Activated naive CD4-positive, alpha-beta T cell treated with anti-CD3 and anti-CD28 coated beads for 36 hours (primary cell): ENCODE measurements at regions not wholly inside any gene's neighbourhood (a gene's known extent, or its start where the extent isn't known, plus 50 kb on each side); places are given as distances from the start of the nearest gene placed in this dataset.

Experiments
- CTCF ChIA-PET: fragments of 350-600 bp; sonication (Branson Sonifier 250); formaldehyde crosslinking; loops from one replicate; lab custom pipeline; 2021; ENCODE audit warnings: antibody characterized with exemption; lab: Charles Lee
- DNase-seq: peaks from one replicate; pipeline ENCODE4 v3.0.0-alpha.2; 2020
- H3K27ac Mint-ChIP-seq: one replicate; pipeline ENCODE4 v1.8.0; 2021; ENCODE audit warnings: mild to moderate bottlenecking, mixed read lengths
- H3K27me3 Mint-ChIP-seq: one replicate; pipeline ENCODE4 v1.8.0; 2021; ENCODE audit warnings: low read depth, mixed read lengths
- H3K36me3 Mint-ChIP-seq: one replicate; pipeline ENCODE4 v1.8.0; 2021; ENCODE audit warnings: low read depth, mixed read lengths
- H3K4me1 Mint-ChIP-seq: one replicate; pipeline ENCODE4 v1.8.0; 2021; ENCODE audit warnings: low read depth, mixed read lengths
- H3K4me3 Mint-ChIP-seq: one replicate; pipeline ENCODE4 v1.8.0; 2021; ENCODE audit warnings: mild to moderate bottlenecking, moderate library complexity, mixed read lengths
- H3K9me3 Mint-ChIP-seq: one replicate; pipeline ENCODE4 v1.8.0; 2021; ENCODE audit warnings: mixed read lengths
- intact Hi-C: fragments of 100-400 bp; cut with micrococcal nuclease; formaldehyde crosslinking; loops from one replicate; pipeline ENCODE4 v1.15.1; 2023

DNA sequence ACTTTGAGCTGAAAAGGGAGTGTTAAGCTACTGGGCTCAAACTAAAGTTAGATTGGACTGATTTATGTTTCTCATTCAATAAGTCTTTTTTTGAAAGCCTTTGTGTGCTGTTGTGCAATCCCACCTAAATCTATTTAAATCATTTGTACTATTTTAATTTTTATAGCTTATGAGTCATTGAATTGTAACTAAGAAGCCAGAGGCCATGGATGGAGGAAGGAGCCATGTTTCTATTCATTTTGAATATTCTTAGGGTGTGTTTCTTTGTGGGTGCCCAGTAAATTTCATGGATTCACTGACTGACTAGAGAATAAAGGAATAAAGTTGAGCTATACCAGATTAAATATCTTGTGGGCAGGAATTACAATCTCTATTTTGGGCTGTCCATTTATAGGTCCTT lies 238.5 kb downstream of the KIF4B start:
- Mint-ChIP-seq H3K36me3 (no peaks in the 10 kb centered on the region), H3K4me3 (no peak overlapping the region), H3K4me1 (no peaks in the 10 kb centered on the region), H3K27ac (no peak overlapping the region), H3K27me3 (peaks cover 7% of the 10 kb centered on the region), H3K9me3 (no peaks in the 10 kb centered on the region)
- intact Hi-C loops, result no loop called here
- no peak for DNase-seq
- CTCF ChIA-PET, result no interaction called here

DNA sequence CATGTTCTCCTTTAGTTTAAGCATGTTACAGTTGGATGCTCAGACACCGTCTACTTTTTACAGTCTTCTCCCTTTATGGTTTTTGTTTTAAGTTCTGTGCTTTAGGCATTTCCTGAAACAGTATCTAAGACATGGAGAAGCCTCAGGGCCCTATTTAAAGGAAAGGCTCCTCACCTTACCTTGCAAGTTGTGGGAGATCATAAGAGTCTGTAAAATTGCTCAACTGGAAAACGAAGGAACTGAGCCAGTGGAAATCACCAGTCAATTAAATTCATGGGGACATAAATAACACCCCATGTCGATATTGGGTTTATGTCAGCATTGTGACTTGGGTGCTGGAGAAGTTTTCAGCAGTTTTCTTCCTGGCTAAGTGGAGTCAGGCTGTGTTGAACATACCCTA lies 239.2 kb downstream of the KIF4B start:
- CTCF ChIA-PET, result no interaction called here
- H3K4me3 Mint-ChIP-seq, result no peak overlapping the region
- H3K4me1 Mint-ChIP-seq, result no peaks in the 10 kb centered on the region
- H3K27ac Mint-ChIP-seq, result no peak overlapping the region
- intact Hi-C loops, result no loop called here
- DNase-seq, result no peak
- H3K27me3 Mint-ChIP-seq, result peaks cover 7% of the 10 kb centered on the region
- H3K36me3 Mint-ChIP-seq, result no peaks in the 10 kb centered on the region
- no peaks in the 10 kb centered on the region for H3K9me3 Mint-ChIP-seq

DNA sequence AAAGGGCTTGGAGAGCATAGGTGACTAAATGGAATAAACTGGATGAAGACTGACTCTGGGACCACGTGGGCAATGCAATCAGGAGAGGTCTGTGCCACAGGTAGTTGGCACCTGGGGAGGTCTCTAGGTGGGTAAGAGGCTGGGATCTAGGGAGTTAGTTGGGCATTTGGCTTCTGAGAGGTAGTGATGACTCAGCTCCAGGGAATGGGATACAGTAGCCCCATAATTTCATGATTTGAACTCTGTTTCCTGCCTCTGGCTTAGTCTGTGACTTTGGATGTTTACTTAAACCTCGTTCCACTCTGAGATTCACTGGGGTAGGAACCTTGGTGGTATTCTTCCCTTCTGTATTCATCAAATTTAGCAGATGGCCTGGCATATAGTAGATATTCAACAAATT lies 240.8 kb downstream of the KIF4B start:
- CTCF ChIA-PET, result no interaction called here
- H3K4me1 Mint-ChIP-seq, result no peaks in the 10 kb centered on the region
- H3K27ac Mint-ChIP-seq, result no peak overlapping the region
- H3K9me3 Mint-ChIP-seq, result no peaks in the 10 kb centered on the region
- intact Hi-C loops, result no loop called here
- peaks cover 7% of the 10 kb centered on the region for H3K27me3 Mint-ChIP-seq
- DNase-seq, result no peak
- H3K36me3 Mint-ChIP-seq, result no peaks in the 10 kb centered on the region
- H3K4me3 Mint-ChIP-seq, result no peak overlapping the region

DNA sequence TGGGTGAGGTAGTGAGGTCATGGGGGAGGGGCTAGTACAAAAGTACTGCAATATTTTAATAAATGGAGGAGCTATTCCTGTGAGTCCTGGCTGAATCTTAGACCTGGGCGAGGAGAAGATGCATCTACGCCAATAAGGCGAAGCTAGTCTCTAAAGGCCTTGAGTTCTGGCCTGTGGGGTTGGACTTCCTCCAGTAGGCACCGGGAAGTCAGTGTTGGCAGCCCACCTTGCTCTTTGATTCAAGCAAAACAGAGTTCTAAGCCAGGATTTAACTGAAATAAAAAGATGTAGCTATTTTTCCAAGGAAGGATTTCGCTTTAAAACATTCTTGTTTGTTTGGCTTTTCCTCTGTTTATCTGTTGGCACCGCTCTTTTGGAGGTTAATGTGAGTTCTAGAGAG lies 244.6 kb downstream of the KIF4B start:
- Mint-ChIP-seq H3K9me3 (no peaks in the 10 kb centered on the region), H3K4me3 (no peak overlapping the region), H3K36me3 (no peaks in the 10 kb centered on the region), H3K27ac (no peak overlapping the region), H3K4me1 (no peaks in the 10 kb centered on the region), H3K27me3 (peaks cover 5% of the 10 kb centered on the region)
- intact Hi-C loops, result no loop called here
- CTCF ChIA-PET, result no interaction called here
- DNase-seq, result no peak

DNA sequence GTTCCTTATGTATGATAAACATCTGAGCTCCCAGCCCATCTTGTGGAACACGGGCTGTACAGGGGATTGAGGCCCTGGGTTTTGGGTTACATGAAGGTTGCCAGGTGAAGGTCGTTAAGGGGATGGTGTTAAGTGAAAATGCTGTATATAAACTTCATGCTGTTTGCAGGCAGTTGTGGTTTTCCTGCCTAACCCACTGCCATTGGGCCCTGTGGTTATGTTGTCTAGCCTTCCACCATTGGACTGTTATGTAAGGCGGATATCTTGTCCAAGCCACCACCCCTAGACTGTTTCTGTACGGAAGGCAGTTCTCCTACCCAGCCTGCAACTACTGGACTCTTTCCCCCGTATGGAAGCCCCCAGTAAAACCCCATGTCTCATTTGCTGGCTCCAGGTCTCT lies 246.1 kb downstream of the KIF4B start:
- H3K4me3 Mint-ChIP-seq, result no peak overlapping the region
- no peak for DNase-seq
- no peaks in the 10 kb centered on the region for H3K4me1 Mint-ChIP-seq
- intact Hi-C loops, result loop anchor here (2.0 kb wide), 1 partner anchor 121 kb away; no protein-coding TSS in a partner anchor
- CTCF ChIA-PET, result no interaction called here
- no peak overlapping the region for H3K27ac Mint-ChIP-seq
- H3K27me3 Mint-ChIP-seq, result peaks cover 2% of the 10 kb centered on the region
- no peaks in the 10 kb centered on the region for H3K9me3 Mint-ChIP-seq
- H3K36me3 Mint-ChIP-seq, result no peaks in the 10 kb centered on the region

DNA sequence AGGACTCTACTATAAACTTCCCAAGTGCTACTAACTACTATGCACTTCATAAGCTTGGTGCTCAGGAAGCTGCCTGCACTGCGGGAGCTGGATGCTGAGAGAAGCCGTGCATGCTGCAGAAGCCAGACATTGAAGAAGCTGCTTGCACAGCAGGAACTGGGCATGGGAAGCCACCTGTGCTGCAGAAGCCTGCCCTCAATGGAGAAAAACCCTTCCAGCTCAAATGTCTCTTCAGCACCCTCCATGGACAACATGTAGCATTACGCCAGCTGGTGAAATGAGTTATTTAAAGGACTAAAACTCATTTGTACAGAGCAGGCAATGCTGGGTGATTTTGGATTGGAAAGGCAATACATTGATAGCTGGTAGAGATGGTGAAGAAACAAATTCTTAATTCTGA lies 247.2 kb downstream of the KIF4B start:
- no peaks in the 10 kb centered on the region for H3K9me3 Mint-ChIP-seq
- CTCF ChIA-PET, result interaction anchor here (0.6 kb wide), 2 partner anchors 50 to 527 kb away, joined by 3 to 4 read pairs; no protein-coding TSS in a partner anchor
- no peak overlapping the region for H3K27ac Mint-ChIP-seq
- peaks cover 2% of the 10 kb centered on the region for H3K27me3 Mint-ChIP-seq
- H3K4me3 Mint-ChIP-seq, result no peak overlapping the region
- intact Hi-C loops, result loop anchor here (2.0 kb wide), 1 partner anchor 122 kb away; no protein-coding TSS in a partner anchor
- DNase-seq, result no peak
- no peaks in the 10 kb centered on the region for H3K36me3 Mint-ChIP-seq
- no peaks in the 10 kb centered on the region for H3K4me1 Mint-ChIP-seq

DNA sequence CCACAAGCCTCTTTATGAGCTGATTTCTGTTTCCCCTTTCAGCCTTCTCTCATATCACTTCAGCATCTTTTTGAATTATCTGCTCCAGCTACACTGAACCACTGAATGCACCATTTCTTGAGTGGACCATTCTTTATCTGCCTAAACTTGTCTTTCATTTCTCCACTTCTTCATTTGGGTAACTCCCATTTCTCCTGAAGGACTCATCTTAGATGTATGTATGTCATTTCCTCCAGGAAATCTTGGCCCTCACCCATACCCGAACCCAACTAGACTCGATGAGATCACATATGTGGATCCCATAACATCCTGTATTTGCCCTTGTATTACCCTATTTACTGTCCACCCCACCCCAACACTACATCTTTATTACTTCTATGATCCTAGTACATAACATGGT lies 249.8 kb downstream of the KIF4B start:
- H3K9me3 Mint-ChIP-seq, result no peaks in the 10 kb centered on the region
- H3K27ac Mint-ChIP-seq, result no peak overlapping the region
- no peaks in the 10 kb centered on the region for H3K36me3 Mint-ChIP-seq
- CTCF ChIA-PET, result interaction anchor here (1.2 kb wide), 1 partner anchor 290 kb away, joined by 3 read pairs; no protein-coding TSS in a partner anchor
- intact Hi-C loops, result no loop called here
- no peak for DNase-seq
- no peaks in the 10 kb centered on the region for H3K4me1 Mint-ChIP-seq
- H3K4me3 Mint-ChIP-seq, result no peak overlapping the region
- H3K27me3 Mint-ChIP-seq, result no peaks in the 10 kb centered on the region

DNA sequence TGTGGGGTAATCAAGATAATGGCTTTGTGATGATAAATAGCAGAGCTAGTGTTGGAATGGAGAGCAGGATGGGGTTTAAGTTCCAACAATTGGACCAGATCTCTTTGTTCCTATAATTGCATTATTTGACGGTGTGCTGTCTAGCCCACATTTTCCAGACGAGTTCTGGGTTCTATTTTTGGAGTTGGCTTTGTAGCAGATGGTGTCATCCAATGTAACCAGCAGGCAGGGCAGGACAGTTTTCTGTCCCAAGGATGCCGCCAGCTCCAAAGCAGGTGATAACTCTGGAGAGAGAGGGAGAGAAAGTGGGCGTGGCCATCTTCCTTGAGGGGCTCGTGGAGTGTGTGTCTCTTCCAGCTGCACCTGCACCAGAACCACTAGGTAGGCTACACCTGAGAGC lies 251.3 kb downstream of the KIF4B start:
- no peak for DNase-seq
- CTCF ChIA-PET, result no interaction called here
- intact Hi-C loops, result no loop called here
- Mint-ChIP-seq H3K27me3 (no peaks in the 10 kb centered on the region), H3K9me3 (no peaks in the 10 kb centered on the region), H3K27ac (no peak overlapping the region), H3K4me1 (no peaks in the 10 kb centered on the region), H3K36me3 (no peaks in the 10 kb centered on the region), H3K4me3 (no peak overlapping the region)

DNA sequence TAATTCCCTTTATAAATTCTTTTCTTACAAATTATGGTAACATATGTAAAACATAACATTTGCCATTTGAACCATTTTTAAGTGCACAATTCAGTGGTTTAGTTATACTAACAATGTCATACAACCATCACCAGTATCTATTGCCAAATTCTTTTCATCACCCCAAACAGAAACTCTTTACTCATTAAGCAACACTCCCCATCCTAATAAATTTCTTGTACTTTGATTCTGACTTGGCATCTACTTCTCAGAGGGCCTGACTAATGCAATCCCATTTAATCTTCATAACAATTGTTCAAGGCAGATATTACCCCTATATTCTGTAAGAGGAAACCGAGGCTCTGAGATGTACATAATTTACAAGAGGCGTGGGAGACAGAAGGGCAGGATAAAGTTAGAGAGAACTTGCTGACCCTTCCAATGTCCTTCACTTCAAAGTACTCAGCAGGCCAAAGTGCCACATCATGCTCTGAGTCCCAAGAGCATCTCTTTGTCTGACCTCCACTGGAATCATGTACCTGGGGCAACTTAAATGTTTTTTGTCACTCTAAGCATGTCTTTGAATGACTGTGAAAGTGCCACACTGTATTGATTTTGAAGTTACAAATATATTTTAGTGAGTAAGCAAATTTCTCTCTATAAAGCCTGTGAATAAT lies 255.3 kb downstream of the KIF4B start:
- Mint-ChIP-seq H3K27ac (no peak overlapping the region), H3K4me1 (no peaks in the 10 kb centered on the region), H3K4me3 (no peak overlapping the region), H3K9me3 (no peaks in the 10 kb centered on the region), H3K27me3 (peaks cover 5% of the 10 kb centered on the region), H3K36me3 (no peaks in the 10 kb centered on the region)
- intact Hi-C loops, result no loop called here
- no peak for DNase-seq
- CTCF ChIA-PET, result no interaction called here

DNA sequence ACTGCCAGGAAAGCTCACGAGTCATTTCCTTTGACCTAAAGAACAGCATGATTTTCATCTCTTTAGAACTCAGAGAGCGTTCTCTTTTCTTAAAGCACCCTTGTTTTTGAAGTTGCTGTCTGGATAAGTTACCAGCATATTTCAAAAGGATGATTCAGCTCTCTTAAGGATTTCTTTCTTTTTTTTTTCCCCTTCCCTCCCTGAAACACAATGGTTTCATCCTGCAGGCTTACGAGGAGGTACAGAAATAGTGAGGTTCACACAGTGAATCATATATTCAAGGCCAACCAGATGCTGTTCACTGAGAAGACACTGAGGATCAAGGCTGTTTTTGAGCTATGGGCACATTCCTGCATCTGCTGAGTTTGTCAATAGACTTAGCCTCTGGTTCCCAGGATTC lies 257.2 kb downstream of the KIF4B start:
- CTCF ChIA-PET, result no interaction called here
- H3K27me3 Mint-ChIP-seq, result peaks cover 8% of the 10 kb centered on the region
- no peak for DNase-seq
- no peak overlapping the region for H3K4me3 Mint-ChIP-seq
- intact Hi-C loops, result no loop called here
- H3K9me3 Mint-ChIP-seq, result no peaks in the 10 kb centered on the region
- H3K4me1 Mint-ChIP-seq, result no peaks in the 10 kb centered on the region
- H3K27ac Mint-ChIP-seq, result no peak overlapping the region
- no peaks in the 10 kb centered on the region for H3K36me3 Mint-ChIP-seq

DNA sequence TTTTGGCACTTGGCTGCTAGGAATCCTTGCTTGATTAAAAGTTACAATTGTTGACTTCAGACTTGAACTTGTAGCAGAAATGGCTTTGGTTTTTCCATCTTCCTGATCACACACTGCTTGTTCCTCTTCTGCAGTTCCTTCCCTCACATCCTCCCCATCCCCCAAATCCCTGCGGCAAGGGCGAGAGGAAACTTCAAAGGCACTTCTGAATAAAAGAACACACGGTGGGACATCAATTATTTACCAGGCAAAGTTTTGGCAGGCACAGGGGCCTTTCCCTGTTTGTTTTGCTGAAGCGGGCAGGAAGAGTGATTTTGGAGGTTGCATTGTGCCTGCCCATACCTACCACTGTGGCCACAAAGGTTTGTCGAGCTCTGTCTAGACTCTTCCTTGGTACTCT lies 260.9 kb downstream of the KIF4B start:
- intact Hi-C loops, result no loop called here
- CTCF ChIA-PET, result no interaction called here

DNA sequence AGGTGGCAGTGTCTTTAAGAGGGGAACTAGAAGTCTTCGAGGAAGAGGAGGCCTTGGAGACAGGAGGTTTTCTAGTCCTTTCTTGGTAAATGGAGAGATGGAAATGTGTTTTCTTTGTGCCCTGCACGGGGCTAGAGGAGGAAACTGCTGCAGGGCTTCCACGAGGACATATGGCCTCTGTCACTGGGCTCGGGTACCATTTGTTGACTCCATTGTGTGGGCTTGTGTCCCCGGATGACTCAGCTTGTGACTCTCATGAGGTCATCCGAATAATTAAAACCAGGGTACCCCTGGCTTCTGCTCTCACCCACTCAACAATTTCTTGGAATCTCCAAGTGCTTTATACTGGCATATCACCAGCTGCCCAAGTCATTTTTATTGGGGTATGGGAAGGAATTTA lies 261.7 kb downstream of the KIF4B start:
- no peak overlapping the region for H3K27ac Mint-ChIP-seq
- no peaks in the 10 kb centered on the region for H3K4me1 Mint-ChIP-seq
- peaks cover 8% of the 10 kb centered on the region for H3K27me3 Mint-ChIP-seq
- no peaks in the 10 kb centered on the region for H3K9me3 Mint-ChIP-seq
- H3K36me3 Mint-ChIP-seq, result no peaks in the 10 kb centered on the region
- no peak for DNase-seq
- no peak overlapping the region for H3K4me3 Mint-ChIP-seq
- intact Hi-C loops, result no loop called here
- CTCF ChIA-PET, result no interaction called here

More for the DNA sequence above, 260.9 kb downstream of the KIF4B start:
- no peak for DNase-seq
- H3K9me3 Mint-ChIP-seq, result no peaks in the 10 kb centered on the region
- no peaks in the 10 kb centered on the region for H3K36me3 Mint-ChIP-seq
- H3K27me3 Mint-ChIP-seq, result peaks cover 8% of the 10 kb centered on the region
- no peaks in the 10 kb centered on the region for H3K4me1 Mint-ChIP-seq
- H3K27ac Mint-ChIP-seq, result no peak overlapping the region
- no peak overlapping the region for H3K4me3 Mint-ChIP-seq

DNA sequence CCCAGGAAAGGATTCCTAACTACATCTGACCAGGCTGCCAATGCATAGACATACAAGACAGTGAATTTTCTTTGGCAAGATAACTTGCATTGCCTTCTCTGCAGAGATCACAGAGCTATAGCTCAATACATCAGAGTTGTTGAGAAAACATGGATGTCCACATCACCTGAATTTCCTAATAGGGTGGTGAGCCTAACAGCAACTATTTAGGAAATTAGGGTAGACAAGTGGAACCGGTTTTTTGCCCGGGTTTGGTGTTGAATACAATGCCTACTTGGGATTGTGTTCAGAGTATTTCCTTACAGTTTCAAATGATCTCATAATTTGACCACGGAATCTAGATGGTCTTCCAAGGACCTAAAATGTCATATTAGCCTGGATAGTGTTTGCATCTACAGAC lies 262.7 kb downstream of the KIF4B start:
- CTCF ChIA-PET, result no interaction called here
- Mint-ChIP-seq H3K27me3 (peaks cover 9% of the 10 kb centered on the region), H3K9me3 (no peaks in the 10 kb centered on the region), H3K4me1 (no peaks in the 10 kb centered on the region), H3K4me3 (no peak overlapping the region), H3K36me3 (no peaks in the 10 kb centered on the region), H3K27ac (no peak overlapping the region)
- intact Hi-C loops, result no loop called here
- DNase-seq, result no peak
